Immature natural killer cell (primary cell): ENCODE measurements at regions not wholly inside any gene's neighbourhood (a gene's known extent, or its start where the extent isn't known, plus 50 kb on each side); places are given as distances from the start of the nearest gene placed in this dataset.
"Not testable (repeated sequence)": the region's sequence is repeated elsewhere in the genome, so short reads cannot be mapped to it uniquely, and the experiment has no call there.

Source experiments
- DNase-seq, 3 donors: peaks; one replicate each; pipeline ENCODE4 v3.0.0; 2022; ENCODE audit warnings: mixed read lengths in 1 of 3
- H3K27ac Mint-ChIP-seq, 6 donors: one replicate each; pipeline ENCODE4 v1.8.0; 2020; ENCODE audit warnings: mixed read lengths in 6 of 6, mild to moderate bottlenecking in 5 of 6, inconsistent platforms in 4 of 6, moderate library complexity in 3 of 6
- H3K27me3 Mint-ChIP-seq, 3 donors: one replicate each; pipeline ENCODE4 v1.8.0; 2020 to 2021; ENCODE audit warnings: low read depth in 3 of 3, mild to moderate bottlenecking in 3 of 3, mixed read lengths in 3 of 3, moderate library complexity in 3 of 3, inconsistent platforms in 1 of 3
- H3K36me3 Mint-ChIP-seq, 3 donors: one replicate each; pipeline ENCODE4 v1.8.0; 2020; ENCODE audit warnings: mixed read lengths in 3 of 3, inconsistent platforms in 2 of 3, mild to moderate bottlenecking in 2 of 3
- H3K4me1 Mint-ChIP-seq, 2 donors: one replicate each; pipeline ENCODE4 v1.8.0; 2020; ENCODE audit warnings: inconsistent platforms in 2 of 2, mild to moderate bottlenecking in 2 of 2, mixed read lengths in 2 of 2, moderate library complexity in 1 of 2
- H3K4me3 Mint-ChIP-seq, 5 donors: one replicate each; pipeline ENCODE4 v1.8.0; 2020; ENCODE audit warnings: mild to moderate bottlenecking in 5 of 5, mixed read lengths in 5 of 5, inconsistent platforms in 3 of 5, moderate library complexity in 3 of 5
- H3K9me3 Mint-ChIP-seq, 6 donors: one replicate each; pipeline ENCODE4 v1.8.0; 2020; ENCODE audit warnings: mild to moderate bottlenecking in 6 of 6, mixed read lengths in 6 of 6, inconsistent platforms in 4 of 6, moderate library complexity in 3 of 6

- no peaks in the 10 kb centered on the region for H3K4me1 Mint-ChIP-seq
- no peaks in the 10 kb centered on the region for H3K36me3 Mint-ChIP-seq
- no peaks in the 10 kb centered on the region for H3K9me3 Mint-ChIP-seq
- H3K4me3 Mint-ChIP-seq: no peak overlapping the region
- DNase-seq: no peak
- H3K27me3 Mint-ChIP-seq: no peaks in the 10 kb centered on the region
- H3K27ac Mint-ChIP-seq: no peak overlapping the region
Measured at GRCh38 chr13:94827566-94827965, 115.2 kb upstream of the SOX21 start.

GRCh38 chr13:94825507-94825906 is 113.2 kb upstream of the SOX21 start:
- no peak for DNase-seq
- H3K4me3 Mint-ChIP-seq: no peak overlapping the region
- H3K27me3 Mint-ChIP-seq: peaks cover 0 to 4% (median 1%) of the 10 kb centered on the region in 3 donors
- H3K36me3 Mint-ChIP-seq: no peaks in the 10 kb centered on the region
- peaks cover 0 to 4% (median under 1%) of the 10 kb centered on the region in 6 donors for H3K9me3 Mint-ChIP-seq
- no peak overlapping the region for H3K27ac Mint-ChIP-seq
- H3K4me1 Mint-ChIP-seq: no peaks in the 10 kb centered on the region

- no peak for DNase-seq
- peaks cover 1 to 4% (median 2%) of the 10 kb centered on the region in 3 donors for H3K27me3 Mint-ChIP-seq
- no peak overlapping the region for H3K27ac Mint-ChIP-seq
- H3K9me3 Mint-ChIP-seq: peaks cover 0 to 4% (median under 1%) of the 10 kb centered on the region in 6 donors
- no peaks in the 10 kb centered on the region for H3K36me3 Mint-ChIP-seq
- no peak overlapping the region for H3K4me3 Mint-ChIP-seq
- H3K4me1 Mint-ChIP-seq: no peaks in the 10 kb centered on the region
Measured at GRCh38 chr13:94824601-94825000, 112.3 kb upstream of the SOX21 start.

GRCh38 chr13:94822356-94822755 is 110.0 kb upstream of the SOX21 start:
- no peak overlapping the region for H3K27ac Mint-ChIP-seq
- H3K9me3 Mint-ChIP-seq: peaks cover 0 to 4% (median under 1%) of the 10 kb centered on the region in 6 donors
- no peaks in the 10 kb centered on the region for H3K4me1 Mint-ChIP-seq
- H3K4me3 Mint-ChIP-seq: no peak overlapping the region
- no peak for DNase-seq
- H3K36me3 Mint-ChIP-seq: no peaks in the 10 kb centered on the region
- H3K27me3 Mint-ChIP-seq: peaks cover 1 to 4% (median 2%) of the 10 kb centered on the region in 3 donors

- Mint-ChIP-seq H3K4me1 (no peaks in the 10 kb centered on the region), H3K27ac (no peak overlapping the region), H3K36me3 (no peaks in the 10 kb centered on the region), H3K9me3 (peaks cover 0 to 6% (median under 1%) of the 10 kb centered on the region in 6 donors), H3K4me3 (no peak overlapping the region), H3K27me3 (peaks cover 1 to 2% (median 2%) of the 10 kb centered on the region in 3 donors)
- DNase-seq: no peak
Measured at GRCh38 chr13:94816256-94816655, 103.9 kb upstream of the SOX21 start.

- no peak for DNase-seq
- Mint-ChIP-seq H3K27me3 (no peaks in the 10 kb centered on the region), H3K27ac (no peak overlapping the region), H3K4me1 (no peaks in the 10 kb centered on the region), H3K9me3 (peaks cover 0 to 7% (median under 1%) of the 10 kb centered on the region in 6 donors), H3K36me3 (no peaks in the 10 kb centered on the region), H3K4me3 (no peak overlapping the region)
Measured at GRCh38 chr13:94813920-94814475, 101.7 kb upstream of the SOX21 start.

- Mint-ChIP-seq H3K4me1 (no peaks in the 10 kb centered on the region), H3K4me3 (no peak overlapping the region), H3K9me3 (peaks cover 0 to 7% (median under 1%) of the 10 kb centered on the region in 6 donors), H3K27me3 (no peaks in the 10 kb centered on the region), H3K36me3 (no peaks in the 10 kb centered on the region), H3K27ac (no peak overlapping the region)
- DNase-seq: no peak
Measured at GRCh38 chr13:94811753-94812152, 99.4 kb upstream of the SOX21 start.

GRCh38 chr13:94800423-94800822 is 88.1 kb upstream of the SOX21 start:
- H3K4me3 Mint-ChIP-seq: no peak overlapping the region
- H3K36me3 Mint-ChIP-seq: no peaks in the 10 kb centered on the region
- no peak for DNase-seq
- no peaks in the 10 kb centered on the region for H3K4me1 Mint-ChIP-seq
- H3K27ac Mint-ChIP-seq: no peak overlapping the region
- H3K9me3 Mint-ChIP-seq: peaks cover 0 to 2% (median 0%) of the 10 kb centered on the region in 6 donors
- peaks cover 0 to 3% (median 2%) of the 10 kb centered on the region in 3 donors for H3K27me3 Mint-ChIP-seq

- Mint-ChIP-seq H3K4me3 (no peak overlapping the region), H3K27ac (no peak overlapping the region), H3K36me3 (no peaks in the 10 kb centered on the region), H3K9me3 (peaks cover 0 to 4% (median 0%) of the 10 kb centered on the region in 6 donors), H3K27me3 (peaks cover 0 to 2% (median 2%) of the 10 kb centered on the region in 3 donors), H3K4me1 (no peaks in the 10 kb centered on the region)
- DNase-seq: no peak
Measured at GRCh38 chr13:94799299-94799698, 87.0 kb upstream of the SOX21 start.

GRCh38 chr13:94798738-94799137 is 86.4 kb upstream of the SOX21 start:
- Mint-ChIP-seq H3K36me3 (no peaks in the 10 kb centered on the region), H3K4me1 (no peaks in the 10 kb centered on the region), H3K4me3 (no peak overlapping the region), H3K27me3 (peaks cover 0 to 2% (median 2%) of the 10 kb centered on the region in 3 donors), H3K27ac (no peak overlapping the region), H3K9me3 (peaks cover 0 to 2% (median 0%) of the 10 kb centered on the region in 6 donors)
- DNase-seq: no peak

GRCh38 chr13:94795292-94795691 is 82.9 kb upstream of the SOX21 start:
- Mint-ChIP-seq H3K36me3 (no peaks in the 10 kb centered on the region), H3K4me1 (no peaks in the 10 kb centered on the region), H3K9me3 (peaks cover 0 to 8% (median 0%) of the 10 kb centered on the region in 6 donors), H3K27me3 (no peaks in the 10 kb centered on the region), H3K27ac (no peak overlapping the region), H3K4me3 (no peak overlapping the region)
- DNase-seq: no peak

GRCh38 chr13:94786246-94786645 is 73.9 kb upstream of the SOX21 start:
- H3K36me3 Mint-ChIP-seq, H3K27me3 Mint-ChIP-seq, H3K27ac Mint-ChIP-seq, H3K4me1 Mint-ChIP-seq, H3K4me3 Mint-ChIP-seq, DNase-seq: not testable (repeated sequence)
- peaks cover 2 to 14% (median 8%) of the 10 kb centered on the region in 6 donors for H3K9me3 Mint-ChIP-seq

GRCh38 chr13:94784066-94784465 is 71.7 kb upstream of the SOX21 start:
- Mint-ChIP-seq H3K4me1 (no peaks in the 10 kb centered on the region), H3K27me3 (peaks cover 0 to 10% (median 4%) of the 10 kb centered on the region in 3 donors), H3K27ac (no peak overlapping the region), H3K36me3 (no peaks in the 10 kb centered on the region), H3K9me3 (peaks cover 2 to 21% (median 9%) of the 10 kb centered on the region in 6 donors), H3K4me3 (no peak overlapping the region)
- no peak for DNase-seq

GRCh38 chr13:94783489-94783888 is 71.1 kb upstream of the SOX21 start:
- no peaks in the 10 kb centered on the region for H3K36me3 Mint-ChIP-seq
- peaks cover 2 to 17% (median 9%) of the 10 kb centered on the region in 6 donors for H3K9me3 Mint-ChIP-seq
- DNase-seq: no peak
- peaks cover 0 to 10% (median 4%) of the 10 kb centered on the region in 3 donors for H3K27me3 Mint-ChIP-seq
- H3K27ac Mint-ChIP-seq: no peak overlapping the region
- no peaks in the 10 kb centered on the region for H3K4me1 Mint-ChIP-seq
- no peak overlapping the region for H3K4me3 Mint-ChIP-seq

GRCh38 chr13:94780421-94780820 is 68.1 kb upstream of the SOX21 start:
- DNase-seq: no peak
- Mint-ChIP-seq H3K27me3 (peaks cover 0 to 10% (median 4%) of the 10 kb centered on the region in 3 donors), H3K36me3 (no peaks in the 10 kb centered on the region), H3K9me3 (peaks cover 5 to 17% (median 8%) of the 10 kb centered on the region in 6 donors), H3K4me1 (no peaks in the 10 kb centered on the region), H3K4me3 (no peak overlapping the region), H3K27ac (no peak overlapping the region)
